A673 (cell line): ENCODE measurements at regions not wholly inside any gene's neighbourhood (a gene's known extent, or its start where the extent isn't known, plus 50 kb on each side); places are given as distances from the start of the nearest gene placed in this dataset.

Experiments used
- EZH2 ChIP-seq: fragments of 200-600 bp; sonication (generic); IDR thresholded peaks from 2 replicates; pipeline ENCODE4 v1.6.1; 2017; ENCODE audit warnings: borderline replicate concordance, low read depth, mild to moderate bottlenecking, mixed read lengths, antibody characterized with exemption, low read length; ENCODE audit not compliant: poor library complexity, severe bottlenecking
- TF ChIP-seq, protein P1 (sequence below): fragments of 300-800, 200-600 bp; sonication (generic); conservative IDR thresholded peaks from 2 replicates; pipeline ENCODE4 v1.5.1; 2017; ENCODE audit warnings: low read depth, mild to moderate bottlenecking, antibody characterized with exemption, low read length, moderate library complexity, mixed read lengths

DNA sequence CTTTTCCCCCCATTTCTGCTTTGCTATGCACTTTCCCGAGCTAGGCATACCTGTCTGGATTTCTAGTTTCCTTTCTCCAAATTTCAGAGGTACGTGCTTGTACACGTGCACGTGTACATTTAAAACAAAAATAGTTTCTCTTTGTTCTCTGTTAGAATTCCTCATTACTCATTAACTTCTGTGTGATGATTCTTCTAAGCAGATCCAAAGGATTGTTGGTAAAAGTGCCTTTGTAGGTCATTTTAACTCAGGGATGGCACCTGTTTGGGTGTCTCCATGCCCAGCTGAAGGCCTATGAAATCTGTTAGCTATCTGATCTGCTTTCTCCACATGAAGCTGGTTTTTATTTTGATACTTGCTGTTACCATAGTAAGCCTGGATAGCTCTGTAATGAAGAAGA, 264.3 kb downstream of the LPIN1 start:
- TF ChIP-seq EZH2, result no peak
- TF ChIP-seq, protein P1, sequence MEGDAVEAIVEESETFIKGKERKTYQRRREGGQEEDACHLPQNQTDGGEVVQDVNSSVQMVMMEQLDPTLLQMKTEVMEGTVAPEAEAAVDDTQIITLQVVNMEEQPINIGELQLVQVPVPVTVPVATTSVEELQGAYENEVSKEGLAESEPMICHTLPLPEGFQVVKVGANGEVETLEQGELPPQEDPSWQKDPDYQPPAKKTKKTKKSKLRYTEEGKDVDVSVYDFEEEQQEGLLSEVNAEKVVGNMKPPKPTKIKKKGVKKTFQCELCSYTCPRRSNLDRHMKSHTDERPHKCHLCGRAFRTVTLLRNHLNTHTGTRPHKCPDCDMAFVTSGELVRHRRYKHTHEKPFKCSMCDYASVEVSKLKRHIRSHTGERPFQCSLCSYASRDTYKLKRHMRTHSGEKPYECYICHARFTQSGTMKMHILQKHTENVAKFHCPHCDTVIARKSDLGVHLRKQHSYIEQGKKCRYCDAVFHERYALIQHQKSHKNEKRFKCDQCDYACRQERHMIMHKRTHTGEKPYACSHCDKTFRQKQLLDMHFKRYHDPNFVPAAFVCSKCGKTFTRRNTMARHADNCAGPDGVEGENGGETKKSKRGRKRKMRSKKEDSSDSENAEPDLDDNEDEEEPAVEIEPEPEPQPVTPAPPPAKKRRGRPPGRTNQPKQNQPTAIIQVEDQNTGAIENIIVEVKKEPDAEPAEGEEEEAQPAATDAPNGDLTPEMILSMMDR, result no peak
